Pancreas (tissue), 10 donors: ENCODE measurements at regions not wholly inside any gene's neighbourhood (a gene's known extent, or its start where the extent isn't known, plus 50 kb on each side); places are given as distances from the start of the nearest gene placed in this dataset.

ENCODE experiments used
- ATAC-seq, 4 donors: fragments of 200-7000 bp; cut with Tn5 transposase; one replicate each; pipeline versions ENCODE4 v1.8.0 to v1.9.1; 2020; ENCODE audit warnings: mild to moderate bottlenecking in 4 of 4, moderate library complexity in 4 of 4
- DNase-seq, 6 donors: peaks; one replicate each; pipeline ENCODE4 v3.0.0-alpha.2; 2020
- FAIRE-seq: peaks from 2 replicates; lab custom pipeline; 2012; peaks lifted over from hg19 to GRCh38; lab: Jason Lieb, UNC
- H3K27ac ChIP-seq, 4 donors: fragments of 200-600 bp; sonication (generic); 1 replicate in 3 of 4; 2 replicates in 1 of 4; pipeline versions ENCODE4 v1.5.0 to v1.8.0; 2020
- H3K27me3 ChIP-seq, 4 donors: fragments of 200-600 bp; one replicate each; pipeline ENCODE4 v1.8.0; 2021
- H3K36me3 ChIP-seq, 3 donors: fragments of 200-600 bp; sonication (generic) in 1 of 3; one replicate each; pipeline versions ENCODE4 v1.5.0 to v1.8.0; 2020 to 2021
- H3K4me1 ChIP-seq, 3 donors: fragments of 200-600 bp; one replicate each; pipeline ENCODE4 v1.8.0; 2021
- H3K4me3 ChIP-seq, 4 donors: fragments of 200-600 bp; sonication (generic) in 2 of 4; one replicate each; pipeline versions ENCODE4 v1.5.0 to v1.8.0; 2020 to 2021
- H3K9me3 ChIP-seq, 4 donors: fragments of 200-600 bp; one replicate each; pipeline ENCODE4 v1.8.0; 2021
- CTCF ChIP-seq, 4 donors: fragments of 200-600 bp; sonication (generic) in 3 of 4; IDR thresholded peaks; one replicate each; pipeline versions ENCODE4 v1.5.0 to v1.8.0; 2021; ENCODE audit warnings: antibody characterized with exemption in 4 of 4
- WGBS, 2 donors: extraction: QIAGEN DNeasy Blood & Tissue Kit; methylation state at CpG; one replicate each; pipeline ENCODE4 v1.1.7; 2013; 5-methylcytosine and 5-hydroxymethylcytosine counted together
- intact Hi-C, 3 donors: fragments of 100-400 bp; cut with DNase I; formaldehyde crosslinking; loops; one replicate each; pipeline versions ENCODE4 v1.11.1 to v1.14.2; 2022
- donor health status: healthy with polysubstance abuse.
- donor health status: DM: no; HTN: no; CAD: no; lungs with moderate emphysema.
- donor health status: DM: no; HTN: no; CAD: no.
- donor health status: control.
- donor health status: control.
- donor health status: Bipolar disorder and iron deficiency.
- donor health status: DM: yes; HTN: yes; CAD: no.
- donor health status: DM: no; HTN: no; CAD: no.
- donor health status: DM: no; HTN: no; CAD: no.
- donor health status: DM: yes; HTN: yes; CAD: no.

GRCh38 chr13:59537500-59537899 lies 626.2 kb downstream of the DIAPH3 start:
- ATAC-seq = no peak

GRCh38 chr13:59538512-59538911 lies 625.2 kb downstream of the DIAPH3 start:
- intact Hi-C loops = no loop called here
- H3K27me3 ChIP-seq = no peaks in the 10 kb centered on the region
- H3K4me1 ChIP-seq = peaks cover 0 to 6% (median 3%) of the 10 kb centered on the region in 3 donors
- no peaks in the 10 kb centered on the region for H3K36me3 ChIP-seq
- no peak for TF ChIP-seq CTCF (IDR thresholded peaks at IDR 0.05)
- H3K27ac ChIP-seq = no peak overlapping the region
- no peak for ATAC-seq
- no peak overlapping the region for H3K4me3 ChIP-seq
- 48 to 54% methylated on average over 3 of the region's 3 CpGs for WGBS, 2 donors
- DNase-seq = no peak
- no peak for FAIRE-seq
- H3K9me3 ChIP-seq = no peaks in the 10 kb centered on the region

More at GRCh38 chr13:59537500-59537899, 626.2 kb downstream of the DIAPH3 start:
- no peak overlapping the region for H3K27ac ChIP-seq
- no peak for DNase-seq
- H3K9me3 ChIP-seq = no peaks in the 10 kb centered on the region
- no peak for TF ChIP-seq CTCF (IDR thresholded peaks at IDR 0.05)
- H3K27me3 ChIP-seq = no peaks in the 10 kb centered on the region
- H3K36me3 ChIP-seq = no peaks in the 10 kb centered on the region
- intact Hi-C loops = no loop called here
- FAIRE-seq = no peak
- WGBS, 2 donors = 93 to 100% methylated on average over 3 of the region's 3 CpGs
- peaks cover 0 to 14% (median 11%) of the 10 kb centered on the region in 3 donors for H3K4me1 ChIP-seq
- no peak overlapping the region for H3K4me3 ChIP-seq

DNA sequence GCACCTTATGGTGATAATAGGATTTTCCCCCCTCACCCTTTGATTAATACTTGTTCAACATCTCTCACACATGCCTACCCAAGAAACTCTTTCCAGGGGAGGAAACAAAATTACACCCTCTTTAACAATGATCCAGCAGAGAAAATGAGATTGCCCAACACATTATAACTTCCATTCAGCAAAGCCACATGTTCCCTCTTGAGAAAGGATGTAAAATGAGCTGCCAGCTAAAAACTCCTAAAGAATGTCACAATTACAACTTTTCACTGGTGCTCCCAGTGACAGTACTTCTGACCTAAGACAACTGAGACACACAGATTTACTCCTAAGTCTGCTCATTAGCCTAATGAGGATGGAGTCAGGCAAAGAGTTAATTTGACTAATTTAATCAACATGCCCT lies 621.4 kb downstream of the DIAPH3 start:
- DNase-seq (no peak), FAIRE-seq (no peak), ATAC-seq (no peak)
- Histone ChIP-seq H3K4me3 (no peak overlapping the region), H3K36me3 (no peaks in the 10 kb centered on the region), H3K27me3 (no peaks in the 10 kb centered on the region), H3K4me1 (no peaks in the 10 kb centered on the region), H3K27ac (no peak overlapping the region), H3K9me3 (no peaks in the 10 kb centered on the region)
- intact Hi-C loops = no loop called here
- TF ChIP-seq CTCF (IDR thresholded peaks at IDR 0.05) = no peak

DNA sequence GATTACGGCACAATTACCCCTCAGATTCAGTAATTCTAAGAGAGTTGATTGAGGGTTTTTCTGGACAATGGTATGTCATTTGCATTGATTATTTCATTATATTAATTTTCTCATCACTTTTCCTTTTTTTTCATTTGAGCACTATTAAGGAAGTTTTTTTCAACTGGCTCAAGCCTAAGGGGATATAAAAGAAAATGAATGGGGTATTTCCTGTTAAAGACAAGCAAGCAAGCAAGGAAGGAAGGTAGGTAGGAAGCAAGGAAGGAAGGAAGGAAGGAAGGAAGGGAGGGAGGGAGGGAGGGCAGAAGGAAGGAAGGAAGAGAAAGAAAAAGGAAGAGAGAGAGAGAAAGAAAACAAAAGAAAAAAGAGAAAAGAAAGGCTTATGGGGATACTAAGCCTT lies 620.3 kb downstream of the DIAPH3 start:
- no peak overlapping the region for H3K4me3 ChIP-seq
- TF ChIP-seq CTCF (IDR thresholded peaks at IDR 0.05) = no peak
- 93 to 94% methylated on average over 1 of the region's 1 CpG for WGBS, 2 donors
- DNase-seq = no peak
- FAIRE-seq = no peak
- no peaks in the 10 kb centered on the region for H3K9me3 ChIP-seq
- no peaks in the 10 kb centered on the region for H3K27me3 ChIP-seq
- no peak for ATAC-seq
- H3K36me3 ChIP-seq = no peaks in the 10 kb centered on the region
- no peaks in the 10 kb centered on the region for H3K4me1 ChIP-seq
- H3K27ac ChIP-seq = no peak overlapping the region
- intact Hi-C loops = no loop called here

DNA sequence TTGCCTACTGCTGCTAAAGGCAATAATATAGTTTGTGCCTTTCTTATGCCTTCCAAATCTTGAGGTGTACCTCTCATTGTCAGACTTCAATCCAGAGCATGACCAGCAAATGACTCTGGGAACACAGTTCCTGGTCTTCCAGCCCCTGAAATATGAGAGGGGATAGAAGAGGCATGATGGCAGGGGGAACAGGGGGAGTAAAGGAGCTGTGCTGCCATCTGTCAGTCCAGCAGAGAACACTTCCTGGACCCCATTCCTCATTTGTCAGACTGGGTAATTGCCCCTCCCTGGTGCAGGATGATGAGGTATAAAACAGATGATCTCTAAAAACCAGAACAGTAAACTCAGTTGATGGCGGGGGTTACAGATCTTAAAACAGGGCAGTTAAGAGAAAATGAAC lies 618.7 kb downstream of the DIAPH3 start:
- DNase-seq (no peak), FAIRE-seq (no peak), ATAC-seq (no peak)
- intact Hi-C loops = no loop called here
- no peak overlapping the region for H3K4me3 ChIP-seq
- no peak for TF ChIP-seq CTCF (IDR thresholded peaks at IDR 0.05)
- H3K27me3 ChIP-seq = no peaks in the 10 kb centered on the region
- H3K27ac ChIP-seq = no peak overlapping the region
- 95 to 100% methylated on average over 1 of the region's 1 CpG for WGBS, 2 donors
- H3K4me1 ChIP-seq = no peaks in the 10 kb centered on the region
- no peaks in the 10 kb centered on the region for H3K9me3 ChIP-seq
- H3K36me3 ChIP-seq = no peaks in the 10 kb centered on the region
